Tongue (tissue), 1 donor: ENCODE measurements at regions not wholly inside any gene's neighbourhood (a gene's known extent, or its start where the extent isn't known, plus 50 kb on each side); places are given as distances from the start of the nearest gene placed in this dataset.

ENCODE experiments used
- DNase-seq: peaks from one replicate; pipeline ENCODE4 v3.0.0-alpha.2; 2015

DNA sequence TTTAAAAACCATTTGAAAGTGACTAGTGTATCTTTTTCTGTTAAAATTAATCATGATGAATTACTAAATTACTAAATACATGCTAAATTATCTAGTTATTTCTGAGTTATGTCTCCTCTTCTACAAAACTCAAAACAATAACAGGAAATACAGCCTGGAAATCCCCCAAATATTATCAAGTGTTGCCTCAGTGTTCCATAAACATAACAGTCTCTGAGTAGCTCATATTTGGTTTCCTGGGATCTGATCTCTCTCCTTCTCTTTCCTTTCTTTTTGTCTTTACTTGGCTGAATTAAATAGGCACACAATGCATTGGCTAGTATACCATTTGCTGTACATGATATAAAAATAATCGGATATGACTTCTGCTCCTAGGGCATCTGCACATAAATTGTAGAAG, 277.6 kb upstream of the IGFBP3 start:
- DNase-seq: no peak

DNA sequence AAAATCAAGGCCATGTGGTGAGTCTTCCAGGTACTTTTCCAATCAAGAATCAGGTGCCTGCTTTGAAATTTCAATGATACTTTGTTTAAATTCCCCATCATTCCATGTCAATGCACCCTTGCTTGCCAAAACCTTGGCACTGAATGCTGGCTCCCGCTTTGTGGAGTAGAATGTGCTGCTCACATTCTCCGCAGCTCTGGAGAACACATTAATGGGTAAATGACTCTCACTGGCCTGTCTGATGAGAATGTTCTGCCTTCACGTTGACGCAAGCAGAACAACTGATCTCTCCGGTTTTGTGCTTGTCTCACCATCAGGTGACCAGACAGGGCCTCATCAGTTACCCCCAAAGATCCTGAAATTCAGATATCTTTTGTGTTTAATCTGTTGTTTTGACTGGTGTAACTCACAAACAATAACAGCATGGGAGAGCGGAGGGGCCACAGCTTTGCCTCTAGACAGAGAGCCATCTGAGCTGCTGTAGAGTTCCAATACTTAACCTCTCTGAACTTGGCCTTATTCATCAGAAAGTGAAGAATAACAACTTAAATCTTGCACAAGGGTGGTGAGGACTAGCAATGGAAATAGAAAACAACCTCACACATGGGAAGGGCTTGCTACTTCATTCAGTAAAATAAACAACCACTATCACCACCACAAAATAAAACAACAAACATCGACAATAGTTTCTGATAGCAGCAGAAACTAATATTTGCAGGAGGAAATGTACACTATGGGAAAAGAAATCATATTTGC, 276.9 kb upstream of the IGFBP3 start:
- no peak for DNase-seq

DNA sequence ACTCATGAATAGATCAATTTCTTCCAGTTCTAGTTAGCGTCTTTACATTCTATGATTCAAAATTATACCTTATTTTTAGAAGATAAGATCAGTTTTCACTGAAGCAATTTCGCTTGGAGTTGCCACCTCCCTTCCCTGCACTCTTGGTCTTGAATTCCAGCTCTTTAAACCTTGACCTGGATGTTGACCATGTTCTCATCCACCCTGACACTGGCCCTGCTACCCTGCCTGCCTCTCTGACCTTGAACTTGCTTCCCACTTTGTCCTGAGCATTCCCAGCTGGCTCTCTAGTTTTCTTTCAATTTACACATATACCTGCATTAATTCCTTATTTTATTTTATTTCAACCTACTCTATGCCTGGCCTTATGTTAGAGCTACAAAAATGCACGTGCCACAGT, 274.9 kb upstream of the IGFBP3 start:
- no peak for DNase-seq

DNA sequence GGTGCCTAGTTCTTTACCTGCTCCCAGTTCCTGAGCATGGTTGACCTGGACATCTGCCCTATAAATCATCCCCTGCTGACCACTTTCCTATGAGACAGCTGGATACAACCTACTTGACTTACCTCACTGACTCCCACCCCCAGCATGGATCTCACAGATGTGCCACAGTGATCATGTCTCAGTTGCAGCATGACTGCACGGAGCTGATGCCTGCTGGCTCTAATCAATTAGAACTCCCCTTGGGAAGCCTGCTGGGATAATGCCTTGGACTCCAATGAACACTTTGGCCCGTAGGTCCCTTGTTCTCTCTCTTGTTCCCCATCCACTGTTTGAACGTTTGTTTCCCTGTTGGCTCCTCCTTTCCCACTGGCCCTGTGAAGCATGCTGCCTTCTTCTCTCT, 271.2 kb upstream of the IGFBP3 start:
- DNase-seq: no peak

DNA sequence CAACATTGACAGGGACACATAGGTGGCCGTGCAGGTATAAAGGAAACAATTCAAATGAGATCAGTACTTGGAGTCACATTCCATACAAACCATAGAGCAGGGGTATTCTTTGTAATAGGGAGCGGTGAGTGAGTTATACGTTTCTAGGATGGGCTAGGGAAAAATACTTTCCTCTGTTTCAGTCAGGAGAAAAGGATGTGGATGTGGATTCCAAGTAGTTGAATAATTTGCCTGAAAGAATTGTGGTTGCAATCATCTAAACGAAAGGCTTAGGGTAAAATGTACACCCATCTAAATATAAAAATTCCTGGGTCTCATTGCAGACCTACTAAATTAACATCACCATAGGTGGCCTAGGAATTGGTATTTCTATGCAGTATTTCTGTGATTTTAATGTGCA, 270.7 kb upstream of the IGFBP3 start:
- no peak for DNase-seq

DNA sequence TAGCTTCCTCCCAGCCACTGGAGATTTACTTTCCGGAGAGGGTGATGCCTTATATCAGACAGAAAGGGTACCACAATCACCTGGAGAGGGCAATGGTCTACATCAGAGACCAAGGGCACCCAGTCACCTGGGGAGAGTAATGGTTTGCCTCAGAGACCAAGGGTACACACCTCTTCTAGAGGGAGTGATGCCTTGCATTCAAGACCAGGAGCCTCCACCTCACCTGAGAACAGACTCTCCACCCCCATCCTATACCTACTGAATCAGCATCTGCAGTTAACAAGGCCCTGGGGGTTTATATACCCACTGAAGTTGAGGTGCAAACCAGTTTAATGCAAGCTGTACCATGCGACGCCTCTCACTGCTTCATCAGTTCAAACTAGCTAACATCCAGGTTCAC, 270.2 kb upstream of the IGFBP3 start:
- no peak for DNase-seq

DNA sequence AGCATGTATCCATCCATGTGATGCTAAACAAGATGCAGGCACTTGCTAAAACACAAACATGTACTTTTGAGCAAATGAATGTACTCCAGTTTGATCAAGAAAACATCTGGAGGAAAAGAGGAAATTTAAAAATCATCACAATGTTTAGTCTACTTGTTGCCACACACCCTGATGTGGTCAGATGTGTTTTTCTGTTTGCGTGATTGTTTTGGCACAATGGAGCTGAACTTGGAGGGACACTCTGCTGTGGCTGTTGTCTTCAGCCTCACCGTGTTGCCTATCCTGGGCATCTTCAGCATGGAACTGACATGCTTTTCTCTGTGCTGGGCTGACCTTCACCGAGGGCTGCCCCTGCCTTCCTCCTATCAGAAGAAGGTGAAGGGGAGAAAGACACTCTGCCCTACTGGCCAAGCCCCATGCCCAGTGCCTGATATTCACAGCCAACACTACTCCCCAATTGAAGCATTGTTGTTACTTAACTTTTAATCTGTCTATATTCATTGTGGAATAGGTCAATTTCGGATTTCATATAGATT, 268.3 kb upstream of the IGFBP3 start:
- peak; percentile 33 for DNase-seq

DNA sequence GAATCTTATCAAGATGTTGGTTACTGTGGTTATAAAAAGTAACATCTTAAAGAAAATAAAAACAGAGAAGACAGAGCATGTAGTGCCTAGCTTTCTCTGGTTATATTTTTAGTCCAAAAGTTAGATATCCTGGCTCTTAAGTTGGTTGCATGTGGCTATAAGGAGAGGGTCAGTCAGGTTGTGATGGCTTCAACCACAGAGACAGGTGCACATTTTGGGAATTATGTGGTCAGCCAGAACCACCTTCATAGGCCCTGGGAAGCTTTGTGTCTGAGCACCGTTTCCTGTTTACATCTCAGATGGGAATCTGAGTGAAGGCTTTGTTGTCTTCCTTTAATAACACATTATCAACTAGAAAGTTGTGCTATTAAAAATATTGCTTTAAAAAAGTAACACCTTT, 265.1 kb upstream of the IGFBP3 start:
- no peak for DNase-seq

DNA sequence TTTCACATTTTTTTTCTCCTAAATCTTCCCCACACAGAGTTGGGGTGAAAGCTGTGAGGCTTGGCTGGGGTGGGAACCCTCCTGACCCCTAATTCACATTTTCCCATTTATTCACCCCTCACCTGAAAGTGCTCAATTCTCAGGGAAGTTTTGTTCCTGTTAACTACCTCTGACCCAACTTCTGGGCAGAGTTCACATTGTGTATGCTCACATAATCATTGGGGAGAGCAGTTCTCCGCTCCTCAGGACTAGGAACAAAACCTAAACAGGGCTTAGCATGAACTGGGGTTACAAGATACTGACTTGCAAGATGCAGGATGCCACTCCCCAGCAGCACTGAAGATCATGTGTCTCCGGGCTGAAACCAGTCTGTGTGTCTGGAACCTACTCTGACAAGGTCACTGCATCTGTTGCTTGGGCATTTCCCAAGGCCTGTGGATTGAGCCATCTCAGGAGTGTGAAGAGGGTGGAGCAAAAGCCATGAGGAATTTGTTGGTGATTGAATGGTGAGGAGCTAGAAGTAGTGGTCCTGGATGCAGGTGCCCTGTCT, 258.1 kb upstream of the IGFBP3 start:
- no peak for DNase-seq

DNA sequence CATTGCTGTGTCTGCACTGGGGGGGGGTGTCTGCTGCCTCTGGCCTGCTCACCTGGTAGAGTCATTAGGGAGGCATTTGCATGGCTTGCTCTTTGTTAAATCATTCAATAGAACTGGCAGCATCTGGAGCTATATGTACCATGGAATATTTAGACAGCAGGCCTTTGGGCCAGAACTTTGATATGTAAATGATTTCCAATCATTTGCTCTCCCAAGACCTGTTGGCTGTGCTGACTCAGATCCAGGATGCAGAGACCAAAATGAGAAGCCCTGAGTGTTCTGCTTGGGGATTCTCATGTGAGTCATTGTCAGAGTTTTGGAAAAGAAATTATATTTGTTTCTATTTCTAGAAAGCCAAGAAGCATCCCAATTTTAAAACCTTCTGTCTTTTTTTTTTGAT, 257.6 kb upstream of the IGFBP3 start:
- peak; percentile 45 for DNase-seq

DNA sequence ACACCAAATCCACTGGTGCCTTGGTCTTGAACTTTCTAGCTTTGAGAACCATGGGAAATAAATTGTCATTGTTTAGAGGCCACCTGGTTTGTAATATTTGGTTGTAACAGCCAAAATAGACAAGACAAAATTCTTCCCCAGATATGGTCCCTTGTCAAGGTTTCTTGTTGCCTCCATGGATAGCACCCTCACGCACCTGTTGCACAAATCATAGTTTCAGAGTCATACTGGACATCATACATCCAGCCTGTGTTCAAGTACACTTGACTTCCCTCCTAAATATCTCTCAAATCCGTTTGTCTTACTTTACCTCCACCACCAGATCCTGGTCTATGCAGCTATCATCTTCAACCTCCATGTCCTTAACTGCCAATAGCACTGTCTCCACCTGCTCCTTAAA, 256.7 kb upstream of the IGFBP3 start:
- DNase-seq: no peak

DNA sequence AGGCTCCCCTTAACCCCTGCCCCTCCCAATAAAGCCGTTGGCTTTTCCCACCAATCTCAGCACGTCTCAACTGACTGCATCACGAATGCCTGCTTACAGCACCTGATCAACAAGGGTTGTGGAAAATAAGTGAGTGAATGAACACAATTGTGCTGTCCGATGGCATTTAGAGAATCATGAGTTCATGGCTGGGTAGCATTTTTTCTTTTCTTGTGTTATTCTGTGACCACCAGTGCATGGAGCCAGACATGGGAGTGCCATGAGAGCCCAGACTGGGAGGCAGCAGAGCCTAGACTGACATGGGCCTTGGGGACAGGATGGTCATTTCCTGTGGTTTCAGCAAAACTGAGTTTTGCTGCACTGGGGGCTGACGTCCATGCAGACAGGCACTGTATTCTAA, 254.1 kb upstream of the IGFBP3 start:
- no peak for DNase-seq

DNA sequence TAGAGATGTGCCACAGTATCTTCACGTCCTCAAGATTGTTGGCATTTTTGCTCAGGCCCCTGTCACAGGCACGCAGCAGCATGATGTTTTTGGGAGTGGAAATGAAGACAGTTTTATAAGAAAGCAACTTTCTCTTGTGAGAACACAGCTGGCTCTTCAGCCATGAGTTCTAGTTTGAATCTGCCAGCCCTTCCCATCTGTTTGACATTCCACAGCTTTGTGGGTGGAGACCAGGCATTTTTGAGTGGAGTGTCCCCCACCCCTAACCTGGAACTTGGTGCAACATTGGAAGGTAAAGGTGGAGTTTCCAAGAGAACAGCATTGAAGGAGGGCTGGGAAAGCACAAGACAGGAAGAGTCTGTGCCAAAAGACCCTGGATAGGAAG, 253.1 kb upstream of the IGFBP3 start:
- DNase-seq: peak; percentile 31

DNA sequence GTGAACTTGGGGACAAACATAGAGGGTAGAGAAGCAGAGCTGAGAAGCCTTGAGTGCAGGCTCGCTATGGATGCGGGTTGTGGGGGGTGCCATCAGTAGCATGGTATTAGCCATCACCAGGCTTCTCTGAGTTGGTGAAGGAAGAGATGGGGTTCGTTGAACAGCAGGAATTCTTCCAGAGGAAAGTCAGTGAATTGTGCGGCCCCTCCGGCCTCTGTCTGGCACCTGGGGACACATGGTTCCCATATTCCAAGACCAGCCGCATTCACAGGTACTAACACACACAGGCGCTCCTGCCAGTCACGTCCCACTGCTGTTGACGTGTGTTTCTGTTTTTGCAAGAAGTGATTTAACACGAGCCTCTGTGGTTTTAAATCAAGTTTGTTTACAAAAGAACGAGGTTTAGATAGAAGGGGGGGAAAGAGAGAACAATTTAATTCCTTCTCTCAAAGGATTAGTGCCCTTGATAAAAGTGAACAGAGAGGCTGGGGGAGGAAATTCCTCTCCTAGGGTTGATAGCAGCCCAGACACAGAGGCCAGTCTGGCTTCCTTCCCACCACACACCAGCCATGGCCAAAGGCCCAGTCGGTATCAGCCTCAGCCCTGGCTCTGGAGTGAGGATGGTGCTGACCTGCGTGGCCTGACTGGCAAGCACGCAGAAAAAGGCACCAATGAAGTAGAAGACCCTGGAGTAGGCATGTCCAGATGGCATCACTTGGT, 252.6 kb upstream of the IGFBP3 start:
- DNase-seq: no peak

DNA sequence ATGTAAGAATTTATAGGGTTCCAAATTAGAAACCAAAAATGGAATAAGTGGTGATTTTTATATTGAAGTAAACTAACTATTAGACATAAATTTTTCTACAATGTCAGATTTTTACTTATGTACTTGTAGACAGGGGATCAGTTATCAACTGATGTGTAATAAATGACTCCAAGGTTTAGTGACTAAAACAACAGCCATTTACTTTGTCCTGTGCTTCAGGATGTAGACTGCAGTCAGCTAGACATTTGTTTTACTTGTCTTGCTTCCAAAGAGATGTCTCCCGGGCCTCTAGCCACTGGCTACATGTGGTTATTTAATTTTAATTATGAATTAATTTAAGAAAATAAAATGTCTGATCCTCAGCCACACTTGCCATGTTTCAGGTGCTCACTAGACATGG, 249.7 kb upstream of the IGFBP3 start:
- DNase-seq: no peak

DNA sequence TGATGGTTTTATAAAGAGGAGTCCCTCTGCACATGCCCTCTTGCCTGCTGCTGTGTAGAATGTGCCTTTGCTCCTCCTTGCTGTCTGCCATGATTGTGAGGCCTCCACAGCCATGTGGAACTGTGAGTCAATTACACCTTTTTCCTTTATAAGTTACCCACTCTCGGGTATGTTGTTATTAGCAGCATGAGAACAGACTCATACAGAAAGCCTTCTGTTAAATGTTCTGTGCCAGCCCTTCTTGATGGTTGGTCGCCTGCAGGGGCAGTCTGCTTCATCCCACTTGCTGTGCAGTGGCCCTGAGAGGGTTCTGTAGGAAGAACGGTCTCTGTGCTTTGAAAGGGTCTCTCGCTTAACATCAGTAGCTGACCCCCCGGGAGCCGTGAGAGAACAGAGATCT, 248.9 kb upstream of the IGFBP3 start:
- DNase-seq: no peak

DNA sequence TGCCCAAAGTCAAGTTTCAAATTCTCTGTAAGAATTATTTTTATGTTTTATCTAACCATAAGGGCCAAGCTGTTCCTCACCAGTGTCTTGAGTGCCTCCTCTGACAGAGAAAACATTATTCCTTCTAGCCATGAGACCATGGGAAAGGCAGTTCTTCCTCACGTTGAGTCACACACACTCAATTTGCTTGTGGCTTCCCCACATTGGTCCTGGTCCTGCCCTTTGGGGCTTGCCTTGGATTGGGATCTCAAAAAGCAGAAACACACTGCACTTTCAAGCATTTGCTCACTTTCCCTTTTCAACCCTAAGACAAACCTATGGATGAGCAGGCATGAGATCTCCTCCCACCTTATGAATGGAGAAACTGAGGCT, 248.3 kb upstream of the IGFBP3 start:
- DNase-seq: no peak

DNA sequence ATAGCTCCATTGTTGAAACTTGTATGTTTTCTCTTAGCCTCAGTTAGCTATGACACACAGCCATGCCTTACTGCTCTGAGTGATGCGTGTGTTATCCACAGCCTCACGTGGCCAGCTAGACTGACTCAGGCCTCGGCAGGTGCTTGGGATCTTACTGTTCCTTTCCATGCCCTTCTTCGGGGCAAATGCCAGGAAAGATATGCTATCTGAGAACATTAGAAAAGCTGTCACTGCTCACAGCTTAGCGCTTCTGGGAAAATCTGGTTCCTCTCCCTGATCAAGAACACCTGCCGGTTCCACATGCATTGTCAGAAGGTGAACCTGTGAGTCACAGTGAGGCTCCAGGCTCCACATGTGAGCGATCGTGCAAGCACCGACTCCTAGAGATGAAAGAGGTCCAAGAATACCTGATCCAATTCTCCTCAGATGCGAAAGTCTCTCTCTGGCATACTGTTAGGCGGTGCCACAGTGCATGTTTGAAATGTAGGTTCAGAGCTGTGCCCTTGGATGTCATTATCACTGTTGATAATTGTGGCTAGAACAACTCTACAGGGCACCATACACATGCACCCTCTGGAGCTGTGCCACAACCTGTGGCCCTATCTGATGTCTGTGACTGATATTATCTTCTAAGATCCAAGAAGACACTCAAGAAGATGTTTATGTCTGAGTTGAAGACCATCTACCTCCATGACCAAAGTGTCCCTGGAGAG, 247.8 kb upstream of the IGFBP3 start:
- DNase-seq: no peak

DNA sequence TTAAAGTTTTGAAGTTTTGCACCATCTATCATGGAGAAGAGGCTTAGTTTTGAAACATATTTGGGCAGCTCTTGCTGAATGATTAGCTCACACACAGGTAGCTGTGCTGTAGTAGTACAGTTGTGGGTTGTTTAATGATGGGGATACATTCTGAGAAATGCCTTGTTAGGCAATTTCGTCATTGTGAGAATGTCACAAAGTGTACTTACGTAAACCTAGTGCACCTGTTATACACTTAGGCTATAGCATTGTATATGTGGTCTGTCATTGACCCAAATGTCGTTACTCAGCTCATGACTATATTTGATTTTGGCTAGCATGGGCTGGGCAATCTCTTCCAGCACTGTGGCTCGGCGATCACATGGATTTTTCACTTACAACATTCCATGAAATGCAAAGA, 247.2 kb upstream of the IGFBP3 start:
- no peak for DNase-seq

DNA sequence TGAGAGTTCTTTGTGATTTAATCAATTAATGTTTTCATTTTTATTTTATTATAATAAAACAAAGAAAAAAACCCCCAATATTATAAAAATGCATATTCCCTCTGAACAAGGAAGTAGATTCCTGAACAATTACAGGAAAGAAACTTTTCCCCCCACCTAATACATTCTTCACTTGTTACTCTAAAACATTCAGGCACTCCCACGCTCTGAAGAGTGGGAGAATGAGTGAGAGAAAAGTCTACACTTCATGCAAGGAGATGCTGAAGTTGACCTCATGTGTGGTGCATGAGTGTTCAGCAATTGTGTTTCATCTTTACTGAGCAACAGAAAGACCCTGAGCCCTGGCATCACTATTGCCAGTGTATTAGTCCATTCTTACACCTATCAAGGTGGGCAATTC, 244.2 kb upstream of the IGFBP3 start:
- DNase-seq: no peak

DNA sequence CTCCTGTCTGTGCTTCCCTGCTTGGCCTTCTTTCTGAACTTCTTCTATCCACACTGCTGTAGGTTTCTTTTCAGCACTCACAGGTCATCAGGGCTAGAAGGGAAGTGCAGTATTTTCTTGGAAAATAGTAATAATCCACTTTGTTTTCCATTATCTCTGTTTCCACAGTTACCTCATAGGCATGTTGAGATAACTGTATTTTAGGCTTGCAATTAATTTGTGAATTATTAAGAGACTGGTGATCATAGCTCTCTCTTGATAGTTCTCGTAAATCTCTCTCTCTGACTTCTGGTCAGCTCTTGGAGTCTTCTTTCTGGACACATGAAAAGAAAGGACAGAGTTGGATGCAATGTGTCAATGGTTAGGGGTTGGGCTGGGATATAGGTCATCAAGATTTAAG, 243.6 kb upstream of the IGFBP3 start:
- DNase-seq: no peak

DNA sequence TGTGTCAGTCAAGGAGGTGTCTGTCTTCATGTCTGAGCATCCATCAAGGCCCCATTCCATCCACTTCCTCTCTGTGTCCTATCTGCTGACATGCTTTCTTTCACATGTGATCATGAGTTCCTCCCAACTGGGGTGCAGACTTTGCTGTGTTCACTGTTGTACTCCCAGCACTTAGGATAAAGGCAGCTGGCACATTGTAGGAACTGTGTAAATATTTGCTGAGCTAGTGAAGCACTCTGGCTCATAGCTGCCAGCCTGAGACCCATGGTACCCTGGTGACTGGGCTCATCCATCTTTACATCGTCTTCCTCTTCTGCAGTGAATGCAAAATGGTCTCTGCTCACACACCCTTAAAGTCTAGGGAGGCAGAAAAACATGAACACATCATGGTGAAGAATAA, 242.2 kb upstream of the IGFBP3 start:
- no peak for DNase-seq

DNA sequence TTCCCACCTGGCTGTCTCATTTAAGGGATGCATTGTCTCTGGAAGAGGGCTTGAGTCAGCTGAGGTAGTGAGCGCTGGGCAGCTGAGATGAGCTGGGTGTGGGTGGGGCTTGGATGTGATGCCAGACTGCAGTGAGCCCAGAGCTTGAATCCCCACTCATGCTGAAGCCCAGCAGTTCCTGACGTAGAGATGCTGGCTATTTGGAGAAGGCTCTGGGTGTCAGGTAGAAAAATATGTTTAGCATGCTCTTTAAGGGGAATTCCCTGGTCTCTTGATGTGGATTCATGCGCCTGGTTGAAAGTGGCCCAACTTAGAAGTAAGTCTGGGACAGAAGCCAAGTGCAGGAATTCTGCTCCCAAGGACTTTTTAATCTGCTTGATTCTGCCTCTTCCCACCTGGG, 241.5 kb upstream of the IGFBP3 start:
- DNase-seq: no peak
